Bronchial epithelial cell (primary cell): ENCODE measurements at regions not wholly inside any gene's neighbourhood (a gene's known extent, or its start where the extent isn't known, plus 50 kb on each side); places are given as distances from the start of the nearest gene placed in this dataset.
"Not testable (repeated sequence)": the region's sequence is repeated elsewhere in the genome, so short reads cannot be mapped to it uniquely, and the experiment has no call there.

Experiments
- DNase-seq: peaks from one replicate; pipeline ENCODE4 v3.0.0-alpha.2; 2010; ENCODE audit warnings: low read depth
- FAIRE-seq: peaks from 2 replicates; lab custom pipeline; 2011; peaks lifted over from hg19 to GRCh38; lab: Jason Lieb, UNC
- H3K27me3 ChIP-seq: 2 replicates; pipeline ENCODE4 v1.5.1; 2011; ENCODE audit warnings: low read length; ENCODE audit not compliant: control insufficient read depth, insufficient read depth
- H3K36me3 ChIP-seq: 2 replicates; pipeline ENCODE4 v1.5.1; 2011; ENCODE audit warnings: low read length; ENCODE audit not compliant: control insufficient read depth, insufficient read depth
- H3K4me3 ChIP-seq: 2 replicates; pipeline ENCODE4 v1.5.1; 2011; ENCODE audit warnings: mild to moderate bottlenecking, low read depth, low read length, control low read depth
- CTCF ChIP-seq: IDR thresholded peaks from 2 replicates; pipeline ENCODE4 v1.5.1; 2011; ENCODE audit warnings: mild to moderate bottlenecking, moderate library complexity, low read length, control low read depth, inconsistent platforms; ENCODE audit not compliant: insufficient read depth, severe bottlenecking

GRCh38 chr15:53903129-53903528 is 75.1 kb upstream of the UNC13C start:
- Histone ChIP-seq H3K4me3 (no peak overlapping the region), H3K27me3 (no peaks in the 10 kb centered on the region), H3K36me3 (no peaks in the 10 kb centered on the region)
- TF ChIP-seq CTCF: no peak
- DNase-seq (no peak), FAIRE-seq (no peak)

DNA sequence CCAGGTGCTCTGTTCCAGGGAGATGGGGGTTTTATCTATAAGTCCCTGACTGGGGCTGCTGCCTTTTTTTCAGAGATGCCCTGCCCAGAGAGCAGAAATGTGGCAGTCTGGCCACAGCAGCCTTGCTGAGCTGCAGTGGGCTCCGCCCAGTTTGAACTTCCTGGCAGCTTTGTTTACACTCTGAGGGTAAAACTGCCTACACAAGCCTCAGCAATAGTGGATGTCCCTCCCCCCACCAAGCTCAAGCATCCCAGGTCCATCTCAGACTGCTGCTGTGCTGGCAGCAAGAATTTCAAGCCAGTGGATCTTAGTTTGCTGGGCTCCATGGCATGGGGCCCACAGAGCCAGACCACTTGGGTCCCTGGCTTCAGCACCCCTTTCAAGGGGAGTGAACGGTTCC is 84.8 kb upstream of the UNC13C start:
- not testable (repeated sequence) for H3K36me3 ChIP-seq, H3K27me3 ChIP-seq, DNase-seq, FAIRE-seq, H3K4me3 ChIP-seq

GRCh38 chr15:53891862-53892261 is 86.4 kb upstream of the UNC13C start:
- not testable (repeated sequence) for H3K4me3 ChIP-seq, DNase-seq, FAIRE-seq, H3K36me3 ChIP-seq, H3K27me3 ChIP-seq
- peak; percentile 40 for TF ChIP-seq CTCF

DNA sequence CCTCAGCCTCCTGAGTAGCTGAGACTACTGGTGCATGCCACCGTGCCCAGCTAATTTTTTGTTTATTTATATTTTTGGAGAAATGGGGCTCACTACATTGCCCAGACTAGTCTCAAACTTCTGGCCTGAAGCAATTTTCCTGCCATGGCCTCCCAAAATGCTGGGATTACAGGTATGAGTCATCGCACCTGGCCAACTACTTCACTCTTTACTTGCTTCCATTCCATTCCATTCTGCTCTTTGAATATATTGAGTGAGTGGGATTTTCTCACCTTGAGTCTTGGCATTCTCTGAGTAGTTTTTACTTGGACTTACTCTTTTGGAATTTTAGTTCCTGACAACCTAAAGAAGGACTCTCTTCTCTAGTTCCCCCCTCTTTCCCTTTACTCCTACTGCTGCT is 93.8 kb upstream of the UNC13C start:
- Histone ChIP-seq H3K4me3 (no peak overlapping the region), H3K27me3 (no peaks in the 10 kb centered on the region), H3K36me3 (no peaks in the 10 kb centered on the region)
- FAIRE-seq (no peak), DNase-seq (peak; percentile 48)
- TF ChIP-seq CTCF: no peak

GRCh38 chr15:53882311-53882710 is 95.9 kb upstream of the UNC13C start:
- FAIRE-seq (no peak), DNase-seq (peak; percentile 55)
- Histone ChIP-seq H3K4me3 (no peak overlapping the region), H3K36me3 (no peaks in the 10 kb centered on the region), H3K27me3 (no peaks in the 10 kb centered on the region)
- TF ChIP-seq CTCF: no peak

- DNase-seq: no peak
- TF ChIP-seq CTCF: no peak
- H3K36me3 ChIP-seq: no peaks in the 10 kb centered on the region
- H3K4me3 ChIP-seq: no peak overlapping the region
- H3K27me3 ChIP-seq: no peaks in the 10 kb centered on the region
- no peak for FAIRE-seq
Observed at GRCh38 chr15:53880357-53880756, 97.9 kb upstream of the UNC13C start.
